ENCODE measurements at regions not wholly inside any gene's neighbourhood (a gene's known extent, or its start where the extent isn't known, plus 50 kb on each side); places are given as distances from the start of the nearest gene placed in this dataset.
"Not testable (repeated sequence)": the region's sequence is repeated elsewhere in the genome, so short reads cannot be mapped to it uniquely, and the experiment has no call there.

DNA sequence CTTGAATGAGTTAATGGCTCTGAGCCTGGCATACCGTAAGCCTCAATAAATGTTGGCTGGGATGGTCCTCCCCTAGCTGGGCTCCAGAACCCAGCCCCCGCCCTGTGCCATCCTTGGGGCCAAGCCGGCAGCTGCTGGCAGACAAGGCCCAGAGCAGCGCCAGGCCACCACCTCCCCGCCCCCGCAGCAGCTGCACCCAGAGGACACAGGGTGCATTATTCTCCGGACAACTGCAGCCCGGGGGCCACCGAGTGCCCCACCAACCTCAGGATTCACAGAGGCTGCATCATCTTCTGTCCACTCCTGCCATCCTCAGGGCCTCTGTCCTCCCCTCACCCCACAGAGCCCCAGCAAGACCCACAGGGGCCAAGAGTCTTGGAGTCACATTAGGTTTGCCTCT is 92.7 kb downstream of the NCOR2 start:
- DNase-seq: peak; percentile 56

DNA sequence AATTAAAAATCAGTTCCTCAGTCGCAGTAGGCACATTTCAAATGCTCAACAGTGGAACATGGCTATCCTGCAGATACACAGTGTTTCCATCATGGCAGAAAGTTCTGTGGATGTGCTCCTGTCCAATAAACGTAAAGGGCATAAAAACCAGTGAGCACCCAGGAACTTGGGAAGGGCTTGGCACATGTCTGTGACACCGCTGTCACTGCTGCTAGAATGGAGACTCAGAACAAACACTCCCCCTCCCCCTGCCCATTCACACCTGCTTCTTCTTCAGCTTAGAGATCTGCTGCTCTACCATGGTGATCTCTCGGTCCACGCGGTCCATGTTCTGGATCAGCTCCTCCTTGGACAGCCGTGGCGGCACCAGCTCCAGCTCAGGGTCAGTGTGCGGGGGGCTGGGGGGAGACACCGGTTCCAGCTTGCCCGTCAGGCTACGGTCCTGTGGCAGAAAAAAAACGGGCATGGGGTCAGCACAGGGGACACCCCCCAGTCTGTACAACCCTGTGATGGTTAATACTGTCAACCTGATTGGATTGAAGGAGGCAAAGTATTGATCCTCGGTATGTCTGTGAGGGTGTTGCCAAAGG is 94.6 kb downstream of the NCOR2 start:
- DNase-seq: no peak

DNA sequence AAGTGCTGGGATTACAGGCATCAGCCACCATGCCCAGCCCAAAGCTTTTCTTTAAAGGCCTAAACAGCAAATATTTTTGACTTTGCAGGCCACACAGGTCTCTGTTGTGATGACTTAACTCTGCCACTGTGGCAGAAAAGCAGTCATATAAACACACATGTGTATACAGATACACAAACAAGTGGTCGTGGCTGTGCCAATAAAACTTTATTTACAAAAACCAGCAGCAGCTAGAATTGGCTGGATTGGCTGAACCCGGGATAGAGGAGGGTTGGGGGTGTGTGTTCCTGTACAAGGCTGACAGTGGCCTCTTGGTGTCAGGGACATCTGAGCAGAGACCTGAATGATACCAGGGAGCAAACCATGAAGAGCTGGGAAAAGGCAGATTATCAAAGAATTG is 95.6 kb downstream of the NCOR2 start:
- DNase-seq: no peak

DNA sequence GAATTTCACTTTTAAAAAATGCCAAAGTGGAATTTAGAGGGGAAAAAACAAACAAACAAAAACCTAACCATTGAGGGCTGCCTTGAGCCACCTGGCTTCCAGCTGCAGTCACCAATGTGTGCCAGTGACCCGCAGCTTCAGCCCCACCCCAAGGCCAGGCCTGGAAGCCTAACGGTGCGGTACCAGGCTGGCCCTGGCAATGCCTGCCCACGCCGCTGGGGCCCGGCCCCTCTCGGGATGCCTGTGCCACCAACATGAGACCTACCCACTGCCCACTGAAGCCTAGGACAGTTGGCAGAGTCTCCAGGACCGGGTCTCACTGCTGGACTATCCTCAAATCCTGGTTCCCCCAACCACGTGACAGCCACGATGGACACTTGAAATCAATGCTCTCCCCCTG is 96.6 kb downstream of the NCOR2 start:
- DNase-seq: no peak

DNA sequence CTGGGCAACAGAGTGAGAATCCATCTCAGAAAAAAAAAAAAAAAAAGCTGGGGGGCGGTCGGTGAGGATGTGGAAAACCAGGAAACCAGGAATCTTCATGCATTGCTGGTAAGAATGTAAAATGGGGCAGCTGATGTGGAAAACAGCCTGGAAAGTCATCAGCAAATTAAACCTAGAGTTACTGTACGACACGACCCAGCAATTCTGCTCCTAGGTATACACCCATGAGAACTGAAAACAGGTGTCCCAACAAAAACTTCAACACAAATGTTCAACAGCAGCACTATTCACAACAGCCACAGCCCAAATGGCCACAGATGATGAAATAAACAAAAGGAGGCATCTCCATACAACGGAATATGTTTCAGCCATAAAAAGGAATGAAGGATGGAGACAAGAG is 97.3 kb downstream of the NCOR2 start:
- no peak for DNase-seq

DNA sequence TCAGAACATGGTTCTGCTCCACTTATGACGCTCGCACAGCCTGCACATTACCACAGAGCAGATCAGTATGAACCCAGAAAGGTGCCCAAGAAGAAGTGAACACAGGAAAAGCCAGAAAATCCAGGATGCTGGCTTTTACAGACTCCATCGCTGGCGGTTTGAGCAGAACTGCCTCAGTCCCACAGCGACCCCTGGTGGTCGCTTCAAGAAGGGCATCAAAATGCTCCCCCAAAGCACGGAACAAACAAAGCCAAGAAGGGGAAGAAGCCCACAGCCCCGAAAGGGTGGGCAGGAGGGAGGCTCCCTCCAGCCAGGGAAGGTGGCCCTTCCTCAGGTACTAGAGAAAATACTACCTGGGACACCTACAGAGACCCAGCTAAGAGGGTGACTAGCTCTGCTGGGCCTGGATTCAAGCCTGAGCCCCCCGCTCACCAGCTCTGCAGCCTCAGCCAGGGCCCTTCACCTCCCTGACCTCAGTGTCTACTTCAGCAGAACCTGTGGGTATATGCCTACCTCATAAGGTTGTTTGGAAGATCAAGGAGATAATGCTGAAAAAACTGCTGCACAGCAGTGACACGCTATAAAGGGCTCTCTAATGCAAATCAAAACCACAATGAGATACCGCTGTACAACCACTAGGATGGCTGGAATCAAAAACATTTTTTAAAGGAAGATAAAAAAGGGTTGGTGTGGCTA is 98.1 kb downstream of the NCOR2 start:
- DNase-seq: no peak

DNA sequence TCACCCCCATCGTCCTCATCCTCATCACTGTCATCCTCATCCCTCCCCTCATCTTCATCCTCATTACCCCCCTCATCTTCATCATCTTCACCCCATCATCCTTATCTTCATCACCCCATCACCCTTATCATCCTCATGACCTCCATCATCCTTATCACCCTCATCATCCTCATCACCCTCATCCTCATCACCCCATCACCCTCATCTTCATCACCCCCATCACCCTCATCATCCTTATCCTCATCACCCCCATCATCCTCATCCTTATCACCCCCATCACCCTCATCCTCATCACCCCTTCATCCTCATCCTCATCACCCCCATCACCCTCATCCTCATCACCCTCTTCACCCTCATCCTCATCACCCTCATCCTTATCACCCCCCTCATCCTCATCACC is 99.9 kb downstream of the NCOR2 start:
- DNase-seq: not testable (repeated sequence)

DNA sequence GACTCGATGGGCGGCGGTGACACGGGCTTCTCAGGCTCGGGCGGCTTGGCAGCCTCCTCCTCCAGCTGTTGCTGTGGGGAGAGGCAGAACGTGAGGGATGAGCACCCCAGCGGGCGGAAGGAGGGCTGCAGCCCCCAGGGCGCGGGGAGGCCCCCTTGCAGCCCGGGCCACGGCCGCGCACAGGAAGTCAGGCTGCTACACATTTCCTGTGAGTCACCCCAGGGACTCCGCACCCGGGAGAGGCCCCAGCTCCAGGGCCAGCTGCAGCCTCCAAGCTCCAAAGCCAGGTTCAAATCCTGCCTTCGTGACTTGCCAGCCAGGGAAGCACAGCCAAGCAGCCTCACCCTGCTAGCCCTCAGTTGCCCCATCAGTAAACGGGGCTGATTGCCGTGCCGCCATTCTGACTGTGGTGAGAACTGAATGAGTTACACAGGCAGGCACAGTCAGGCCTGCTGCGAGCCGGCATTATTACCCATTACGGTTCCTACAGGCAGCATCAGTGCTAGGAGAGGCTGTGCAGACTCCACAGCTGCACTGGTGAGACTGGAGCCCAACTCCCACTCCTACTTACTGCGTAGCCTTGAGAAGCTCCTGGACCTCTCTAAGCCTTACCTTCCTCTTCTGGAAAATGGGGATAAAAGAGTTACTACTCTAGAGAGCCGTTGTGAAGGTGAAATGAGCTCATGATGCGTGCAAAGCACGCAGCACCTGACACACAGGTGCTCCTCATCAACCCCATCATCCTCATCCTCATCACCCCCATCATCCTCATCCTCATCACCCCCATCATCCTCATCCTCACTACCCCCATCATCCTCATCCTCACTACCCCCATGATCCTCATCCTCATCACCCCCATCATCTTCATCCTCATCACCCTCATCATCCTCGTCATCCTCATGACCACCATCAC is 100.9 kb downstream of the NCOR2 start:
- peak; percentile 55 for DNase-seq

DNA sequence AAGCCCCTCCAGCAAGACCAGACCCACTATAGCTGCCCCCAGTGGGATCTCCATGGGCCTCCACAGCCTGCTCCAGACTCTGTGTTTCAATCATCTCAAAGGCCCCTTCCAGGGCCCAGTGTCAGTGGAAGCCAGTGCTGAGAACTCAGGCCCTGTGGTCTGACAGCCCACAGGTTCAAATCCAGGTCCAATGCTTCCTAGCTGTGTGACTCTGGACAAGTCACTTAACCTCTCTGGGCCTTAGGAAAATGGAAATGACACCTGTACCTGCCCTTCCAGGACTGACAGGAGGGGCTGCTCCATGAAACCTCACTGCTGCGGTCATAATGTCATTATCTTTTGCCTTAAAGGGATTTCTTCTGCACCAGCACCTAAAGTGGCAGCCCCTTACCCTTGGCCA is 101.9 kb downstream of the NCOR2 start:
- DNase-seq: no peak

DNA sequence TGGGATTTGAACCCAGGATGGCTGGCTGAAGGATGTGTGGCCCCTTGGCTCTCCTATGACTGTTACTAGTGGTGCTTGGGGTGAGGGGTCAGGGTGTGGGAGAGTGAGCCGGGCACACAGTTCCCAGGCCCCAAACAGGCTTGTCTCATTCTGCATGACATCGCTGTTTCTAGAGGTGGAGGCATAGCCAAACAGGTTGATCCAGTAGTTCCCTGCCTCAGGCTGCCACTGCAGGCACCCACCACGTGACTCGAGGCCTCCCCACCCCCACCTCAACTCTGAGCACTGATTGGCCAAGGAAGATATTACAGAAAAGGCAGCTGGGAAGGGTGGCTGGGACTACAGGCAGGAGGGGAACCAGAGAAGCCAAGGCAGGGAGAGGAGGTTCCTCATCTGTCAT is 102.6 kb downstream of the NCOR2 start:
- no peak for DNase-seq

DNA sequence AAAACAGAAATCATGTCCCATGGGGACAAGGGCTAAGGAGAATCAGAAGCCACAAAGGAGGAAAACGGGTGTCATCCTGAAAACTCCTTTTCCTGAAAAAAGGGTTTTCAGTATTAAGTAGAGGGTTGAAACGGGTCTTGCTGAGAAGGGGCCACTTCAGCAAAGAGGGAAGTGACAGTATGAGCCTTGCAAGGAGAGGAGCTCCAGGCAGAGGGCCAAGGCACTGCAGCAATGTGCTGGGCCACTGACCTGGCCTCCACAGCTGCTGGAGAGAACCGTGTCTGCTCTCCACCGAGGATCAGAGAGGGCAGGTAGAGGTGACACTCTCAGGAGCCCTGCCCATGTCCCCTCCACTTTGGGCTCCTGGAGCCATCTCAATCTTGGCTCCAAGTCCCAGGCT is 103.3 kb downstream of the NCOR2 start:
- DNase-seq: peak; percentile 70

DNA sequence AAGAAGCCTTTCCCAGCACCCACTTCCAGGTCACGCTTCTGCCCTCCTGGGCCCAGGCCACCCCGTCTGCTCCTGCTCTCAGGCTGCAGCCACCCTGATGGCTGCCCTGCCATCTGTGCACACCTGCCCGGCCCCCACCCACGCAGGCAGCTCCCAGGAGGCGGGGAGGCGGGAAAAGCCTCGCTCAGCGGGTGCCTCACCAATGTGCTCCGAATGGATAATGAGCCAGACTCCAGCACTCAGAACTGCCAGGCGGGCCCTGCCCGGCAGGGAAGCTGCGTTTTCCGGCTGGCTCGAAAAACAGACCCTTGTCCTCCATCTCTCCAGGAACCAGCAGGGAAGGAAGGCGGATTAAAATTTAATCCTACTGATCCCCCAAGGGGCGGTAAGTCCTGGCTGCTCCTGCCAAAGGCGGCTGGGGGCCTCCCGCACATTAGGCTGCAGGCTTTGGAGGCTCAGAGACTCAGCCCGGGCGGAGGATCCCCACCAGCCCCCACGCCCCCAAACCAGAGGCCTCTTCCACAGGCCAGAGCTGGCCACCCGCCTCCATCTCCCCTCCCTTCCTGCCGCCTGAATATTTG is 104.0 kb downstream of the NCOR2 start:
- DNase-seq: no peak

DNA sequence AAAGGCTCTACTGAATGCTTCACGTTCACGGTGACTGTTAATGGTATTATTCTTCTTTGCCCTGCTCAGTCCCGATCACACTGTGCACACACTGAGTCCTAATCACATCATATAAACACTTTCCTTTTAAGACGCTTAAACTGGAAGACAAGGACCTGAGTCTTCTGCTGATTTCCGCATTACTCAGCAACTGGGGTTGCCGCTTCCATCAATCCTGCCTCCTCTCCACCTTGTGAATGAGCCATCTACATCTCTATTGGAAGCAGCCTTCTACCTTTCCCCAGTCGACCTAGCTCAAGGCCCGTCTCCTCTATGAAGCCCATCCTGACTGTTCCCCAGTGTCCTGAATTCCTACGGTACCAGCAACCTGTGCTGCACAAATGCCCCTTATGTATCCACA is 104.7 kb downstream of the NCOR2 start:
- no peak for DNase-seq

DNA sequence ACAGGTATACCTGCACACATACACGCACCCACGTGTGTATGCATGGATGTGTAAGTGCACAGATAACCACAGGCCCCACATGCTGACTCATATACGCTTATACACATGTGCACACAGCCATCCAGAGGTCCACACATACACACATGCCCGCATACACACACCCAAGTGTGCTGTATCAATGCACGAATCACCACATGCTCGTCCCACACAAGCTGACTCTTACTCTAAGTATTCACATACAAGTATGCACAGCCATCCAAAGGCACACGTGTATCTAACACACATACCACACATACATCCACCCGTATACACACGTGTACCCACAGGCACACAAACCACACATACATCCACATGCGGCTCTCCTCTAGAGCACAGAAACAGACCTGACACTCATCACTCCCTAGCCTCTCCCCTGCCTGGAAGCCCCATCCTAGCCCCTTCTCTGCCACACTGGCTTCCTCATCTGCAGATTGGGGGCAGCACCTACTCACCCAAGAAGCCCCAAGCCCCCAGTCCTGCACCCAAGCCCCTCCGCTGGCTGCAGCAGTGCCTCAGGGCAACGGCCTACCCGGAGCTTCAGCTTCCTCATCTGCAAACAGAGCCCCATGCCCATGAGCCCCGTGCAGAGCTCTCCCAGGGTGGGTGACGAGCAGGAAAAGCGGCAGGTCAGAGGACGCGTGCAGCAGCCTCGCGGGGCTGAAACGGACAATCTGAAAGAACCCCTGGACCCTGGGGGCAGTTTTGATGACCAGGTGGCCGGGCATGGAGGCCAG is 105.4 kb downstream of the NCOR2 start:
- DNase-seq: no peak

DNA sequence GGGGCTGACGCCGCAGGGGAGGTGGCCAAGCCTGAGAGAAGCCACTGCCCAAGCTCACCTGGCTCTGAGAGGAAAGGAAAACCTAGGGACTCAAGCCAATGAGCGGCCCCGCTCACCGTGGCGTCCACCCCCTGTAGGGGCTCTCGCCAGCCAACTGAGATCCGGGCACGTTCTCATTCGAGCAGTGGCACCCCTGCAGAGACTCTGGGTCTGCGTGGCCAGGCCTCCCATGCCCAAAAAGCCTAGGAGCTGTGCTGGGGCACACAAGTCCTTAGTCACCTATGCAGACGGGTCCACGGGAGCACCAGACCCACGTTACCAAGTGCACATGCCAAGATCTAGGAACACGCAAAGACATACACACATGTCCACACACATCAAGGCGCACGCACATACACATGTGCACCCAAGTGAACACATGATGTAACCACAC is 106.2 kb downstream of the NCOR2 start:
- DNase-seq: no peak

DNA sequence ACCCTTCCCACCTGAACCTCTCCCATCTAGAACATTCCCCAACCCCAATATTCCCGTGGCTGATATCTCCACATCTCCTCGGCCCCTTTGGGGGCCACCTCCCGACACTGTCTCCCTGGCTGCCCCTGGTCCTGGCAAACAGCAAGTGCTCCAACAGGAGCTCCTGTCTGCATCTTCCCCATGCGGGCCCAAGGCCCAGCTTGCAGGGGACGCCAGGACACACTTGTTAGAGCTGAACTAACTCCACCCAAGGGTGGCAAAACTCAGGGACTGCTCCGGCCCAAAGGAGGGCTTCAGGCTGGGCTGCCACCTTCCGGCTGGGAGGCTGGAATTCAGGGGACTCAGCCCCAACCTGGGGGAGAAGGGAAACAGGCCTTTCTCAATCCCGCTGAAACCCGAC is 106.6 kb downstream of the NCOR2 start:
- DNase-seq: no peak

DNA sequence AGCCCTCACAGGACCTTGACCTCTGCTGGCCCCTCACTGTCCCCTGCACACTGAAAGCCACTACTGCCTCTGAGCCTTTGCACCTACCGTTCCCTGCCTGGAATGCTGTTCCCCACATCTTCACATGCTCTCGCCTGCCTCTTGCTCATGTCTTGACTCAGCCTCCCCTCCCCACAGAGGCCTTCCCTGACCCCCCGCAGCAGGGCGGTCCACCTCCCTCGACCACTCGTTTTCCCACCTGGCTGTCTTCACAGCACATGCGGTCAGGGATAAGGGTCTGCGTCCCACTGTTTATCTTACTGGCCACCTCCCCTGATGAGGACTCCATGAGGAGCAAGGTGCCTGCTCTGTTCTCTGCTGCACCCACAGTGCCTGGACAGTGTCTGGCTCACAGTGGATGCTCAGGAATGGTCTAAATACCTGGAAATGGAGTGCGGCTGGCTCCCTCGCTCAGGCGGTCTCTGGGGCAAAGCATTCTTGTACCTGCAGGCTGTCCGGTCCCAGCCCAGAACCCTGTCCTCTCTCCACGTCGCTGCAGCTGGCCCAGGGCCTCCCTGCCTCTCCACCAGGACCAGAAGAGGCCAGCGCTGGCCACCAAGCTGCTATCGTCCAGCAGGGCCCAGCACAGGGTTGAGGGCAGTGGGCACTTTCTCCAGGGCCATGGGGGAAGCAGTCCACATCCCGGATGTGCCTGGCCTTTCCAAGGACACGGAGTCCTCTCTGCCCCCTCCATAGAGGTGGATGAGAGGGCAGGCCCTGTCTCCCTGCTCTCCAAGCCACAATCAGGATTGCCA is 107.4 kb downstream of the NCOR2 start:
- DNase-seq: no peak

DNA sequence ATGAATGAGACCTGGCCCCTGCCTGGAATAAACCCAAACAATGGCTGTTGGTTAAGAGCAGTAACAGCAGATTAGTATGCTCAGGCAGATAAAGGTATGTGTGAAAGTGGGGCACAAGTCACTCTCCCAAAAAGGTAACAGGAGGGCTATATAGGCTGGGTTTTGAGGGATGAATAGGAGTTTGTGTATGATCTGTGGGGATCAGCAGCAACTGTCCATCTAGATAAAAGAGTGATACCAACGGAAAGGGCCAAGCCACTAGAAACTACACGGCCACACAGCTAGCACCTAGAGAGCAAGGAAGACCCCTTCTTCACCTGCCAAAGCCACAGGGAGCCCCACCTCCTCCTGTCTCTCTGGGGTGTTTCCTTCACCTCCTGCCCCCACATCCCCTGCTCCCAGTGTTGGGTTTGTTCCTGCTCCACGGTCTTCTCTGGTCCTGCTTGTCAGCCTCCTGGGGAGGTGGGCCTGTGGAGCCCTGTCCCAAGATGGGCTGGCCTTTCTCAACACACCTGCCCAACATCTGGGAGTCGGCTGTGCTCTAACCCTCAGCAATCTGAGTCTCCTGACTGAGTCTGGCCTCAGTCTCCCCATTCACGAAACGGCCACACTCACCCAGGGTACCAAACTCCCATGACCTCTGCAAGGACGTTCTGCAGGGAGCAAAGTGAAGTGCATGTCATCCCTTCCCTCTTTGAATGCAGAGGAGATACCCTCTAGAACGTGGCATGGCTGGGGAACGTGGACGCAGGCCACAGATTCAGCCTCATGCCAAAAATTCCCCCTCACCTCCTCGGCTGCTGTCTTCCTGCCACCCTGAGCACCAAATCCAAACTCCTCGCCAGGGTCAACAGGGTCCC is 108.2 kb downstream of the NCOR2 start:
- no peak for DNase-seq

DNA sequence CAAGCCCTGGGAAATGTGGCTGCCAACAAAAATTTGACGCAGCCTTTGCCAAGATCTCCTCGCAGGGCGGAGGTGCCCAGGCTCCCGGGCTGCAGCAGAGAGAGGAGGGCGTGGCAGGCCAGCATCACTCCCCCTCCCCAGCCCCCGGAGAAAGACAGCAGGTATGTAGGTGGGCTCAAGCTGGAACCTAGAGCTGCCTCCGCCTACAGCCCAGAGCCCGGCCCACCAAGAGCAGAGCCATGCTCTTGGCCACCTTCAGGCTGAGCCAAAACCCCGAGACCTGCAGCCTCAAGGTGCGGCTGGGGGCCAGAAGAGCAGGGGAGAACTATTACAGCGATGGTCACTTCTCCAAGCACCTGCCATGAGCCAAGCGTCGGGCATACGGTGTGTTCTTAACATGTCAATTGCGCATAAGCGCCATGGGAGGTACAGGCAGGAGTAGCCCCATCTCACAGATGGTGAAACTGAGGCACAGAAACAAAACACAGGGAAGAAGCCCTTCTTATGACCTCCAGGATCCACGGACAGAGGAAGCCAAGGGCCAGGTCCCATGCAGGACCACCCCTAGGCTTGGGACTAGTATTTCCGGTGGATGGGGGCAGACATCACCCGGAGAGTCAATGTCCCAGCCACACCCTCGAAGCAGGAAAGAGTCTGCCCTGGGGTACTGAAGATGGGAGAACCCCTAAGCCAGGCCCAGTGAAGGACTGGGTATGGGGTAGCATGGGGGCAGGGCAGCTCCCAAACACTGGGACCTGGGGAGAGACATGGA is 109.0 kb downstream of the NCOR2 start:
- DNase-seq: no peak

Measured in hindlimb muscle (tissue), 1 donor.